ENCODE measurements at regions not wholly inside any gene's neighbourhood (a gene's known extent, or its start where the extent isn't known, plus 50 kb on each side); places are given as distances from the start of the nearest gene placed in this dataset.
"Not testable (repeated sequence)": the region's sequence is repeated elsewhere in the genome, so short reads cannot be mapped to it uniquely, and the experiment has no call there.

- DNase-seq, result no peak
Observed at GRCh38 chr3:194950906-194951628, 265.4 kb downstream of the FAM43A start.

GRCh38 chr3:194951629-194951920 lies 265.9 kb downstream of the FAM43A start:
- DNase-seq, result not testable (repeated sequence)

- no peak for DNase-seq
Observed at GRCh38 chr3:194951931-194952582, 266.4 kb downstream of the FAM43A start.

DNA sequence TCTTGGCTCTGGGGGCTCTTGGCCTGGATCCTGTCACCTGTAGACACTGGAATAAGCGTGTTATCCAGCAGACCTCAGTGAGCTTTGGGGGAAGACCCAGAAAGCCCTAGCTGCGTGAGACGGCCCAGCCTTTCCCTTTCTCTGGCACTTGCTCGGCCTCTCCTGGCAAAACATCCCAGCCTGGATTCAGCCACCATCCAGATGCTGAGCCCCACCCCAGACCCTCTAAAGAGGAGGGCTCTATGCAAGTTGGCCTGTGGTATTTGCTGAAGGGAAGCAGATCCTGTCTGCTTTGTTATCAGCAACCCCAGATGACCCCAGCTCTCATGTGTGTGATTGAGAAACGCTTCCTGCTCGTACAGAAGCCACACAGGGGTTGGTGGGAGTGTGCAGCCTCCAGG lies 267.2 kb downstream of the FAM43A start:
- DNase-seq, result no peak

DNA sequence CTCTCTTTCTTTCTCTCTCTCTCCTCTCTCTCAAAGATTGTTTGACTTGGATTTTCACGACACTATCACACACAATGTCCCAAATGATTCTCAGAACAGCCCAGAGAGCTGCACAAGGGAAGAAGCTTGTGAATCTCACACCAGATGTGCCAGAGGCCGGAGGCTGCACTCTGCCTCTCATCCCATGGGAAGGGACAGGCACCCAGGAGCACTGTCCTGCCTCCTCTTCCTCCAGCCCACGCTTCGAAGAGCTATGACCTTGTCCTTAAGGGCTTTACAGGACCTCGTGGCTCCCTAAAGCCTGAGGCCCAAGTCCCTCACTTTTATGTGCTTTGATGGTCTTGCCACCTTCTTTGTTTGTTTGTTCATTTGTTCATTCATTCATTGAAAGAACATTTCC lies 267.6 kb downstream of the FAM43A start:
- DNase-seq, result no peak

- no peak for DNase-seq
Observed at GRCh38 chr3:194955546-194955945, 269.9 kb downstream of the FAM43A start.

GRCh38 chr3:194955979-194956696 lies 270.5 kb downstream of the FAM43A start:
- DNase-seq, result no peak

DNA sequence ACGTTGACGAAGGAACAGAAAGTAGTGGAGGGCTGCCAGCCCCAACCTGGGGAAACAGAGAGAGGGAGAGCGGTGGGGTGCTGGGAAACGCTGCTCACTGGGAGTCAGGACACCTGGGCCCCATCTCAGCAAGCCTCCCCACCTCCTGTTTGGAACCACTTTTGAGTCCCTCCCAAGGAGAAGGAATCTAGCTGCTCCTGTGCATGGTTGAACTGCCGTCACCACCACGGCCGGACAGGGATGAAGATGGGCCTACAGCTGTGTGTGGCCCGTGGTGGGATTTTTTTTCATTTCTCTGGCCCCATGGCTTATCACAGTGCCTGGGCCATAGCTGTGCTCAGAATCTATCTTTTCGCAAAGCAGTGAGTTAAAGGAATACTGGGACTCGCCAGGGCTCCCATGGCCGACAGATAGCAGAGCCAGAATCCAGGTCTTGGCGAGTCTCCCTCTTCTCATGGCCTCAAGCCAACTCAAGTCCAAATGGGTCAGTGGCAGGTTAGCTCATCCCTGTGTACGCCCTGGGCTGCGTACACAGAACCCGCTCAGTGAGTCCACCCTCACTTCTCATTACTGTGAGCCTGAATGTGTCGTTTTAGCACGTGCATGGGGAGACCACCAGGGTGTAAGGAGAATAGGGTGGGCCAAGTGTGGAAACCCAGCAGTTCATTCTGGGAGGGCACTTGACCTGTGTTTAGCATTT lies 271.2 kb downstream of the FAM43A start:
- DNase-seq, result no peak

DNA sequence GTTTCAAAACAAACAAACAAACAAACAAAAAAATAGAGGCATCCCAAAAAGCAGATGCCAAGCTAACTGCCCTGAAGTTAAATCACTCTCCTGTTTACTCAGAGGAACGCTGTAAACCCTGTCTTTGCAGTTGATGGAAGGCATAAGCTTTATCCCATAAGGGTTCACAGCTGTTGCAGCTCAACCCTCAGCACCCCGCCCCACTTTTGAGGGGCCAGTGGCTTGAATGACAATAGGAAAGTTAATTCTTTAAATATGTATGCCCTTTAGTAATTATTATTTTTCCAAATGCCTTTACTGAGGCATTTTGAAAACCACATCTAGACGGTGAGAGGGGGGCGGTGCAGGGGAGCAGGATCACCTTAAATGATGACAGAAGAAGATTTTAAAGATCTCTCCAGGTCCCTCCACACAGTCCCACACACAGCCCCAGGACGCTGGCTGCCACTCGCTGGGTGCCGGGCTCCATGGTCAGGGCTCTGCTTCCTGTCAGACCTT lies 272.1 kb downstream of the FAM43A start:
- no peak for DNase-seq

GRCh38 chr3:194959217-194959616 lies 273.5 kb downstream of the FAM43A start:
- DNase-seq, result no peak

GRCh38 chr3:194959666-194960065 lies 274.0 kb downstream of the FAM43A start:
- not testable (repeated sequence) for DNase-seq

DNA sequence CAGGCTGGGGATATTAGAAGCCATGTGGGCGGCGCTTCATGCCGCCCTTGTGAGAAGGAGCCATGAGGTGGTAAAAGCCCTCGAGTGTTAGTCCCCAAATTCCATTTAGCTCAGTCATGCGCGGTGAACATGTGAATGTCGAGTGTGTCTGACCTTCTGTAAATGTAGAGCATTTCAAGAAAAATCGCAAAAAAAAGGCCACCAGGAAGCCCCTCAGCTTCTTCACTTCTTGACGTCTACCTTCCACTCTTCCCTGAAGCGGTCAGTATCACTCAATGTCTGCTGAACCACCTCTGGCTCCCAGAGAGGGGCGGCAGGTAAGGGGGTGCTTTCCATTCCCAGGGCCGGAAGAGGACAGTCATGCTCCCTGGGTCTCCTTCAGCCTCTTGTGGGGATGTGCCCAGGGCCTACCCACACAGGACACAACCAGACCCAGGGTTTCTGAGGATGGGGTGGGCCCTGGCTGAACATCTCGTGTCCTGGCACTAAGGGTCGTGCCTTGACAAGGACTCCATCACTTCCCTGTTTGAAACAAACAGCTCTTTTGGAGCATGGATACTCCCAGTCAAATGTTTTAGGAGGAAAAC lies 274.9 kb downstream of the FAM43A start:
- DNase-seq, result no peak

DNA sequence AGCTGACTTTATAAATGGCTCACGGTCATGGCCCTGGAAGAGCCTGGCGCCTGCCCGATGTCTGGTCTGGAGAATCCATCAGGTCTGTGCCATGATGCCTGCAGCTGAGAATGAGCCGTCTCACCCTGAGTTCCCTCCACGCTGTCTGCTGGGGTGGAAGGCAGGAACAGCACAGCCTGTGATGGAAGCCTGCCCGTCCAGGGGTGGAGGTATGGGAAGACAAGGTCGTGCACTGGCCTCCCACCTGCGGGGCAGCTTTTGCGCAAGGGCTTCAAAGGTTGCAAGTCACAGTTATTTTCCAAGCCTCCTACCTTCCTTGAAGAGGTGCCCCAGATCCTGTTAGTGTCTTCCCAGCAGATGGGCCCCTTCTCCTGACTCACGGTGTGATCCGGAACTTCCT lies 275.5 kb downstream of the FAM43A start:
- no peak for DNase-seq

- no peak for DNase-seq
Observed at GRCh38 chr3:194961571-194961970, 275.9 kb downstream of the FAM43A start.

- DNase-seq, result no peak
Observed at GRCh38 chr3:194962056-194962455, 276.4 kb downstream of the FAM43A start.

GRCh38 chr3:194964809-194965208 lies 279.1 kb downstream of the FAM43A start:
- DNase-seq, result no peak

DNA sequence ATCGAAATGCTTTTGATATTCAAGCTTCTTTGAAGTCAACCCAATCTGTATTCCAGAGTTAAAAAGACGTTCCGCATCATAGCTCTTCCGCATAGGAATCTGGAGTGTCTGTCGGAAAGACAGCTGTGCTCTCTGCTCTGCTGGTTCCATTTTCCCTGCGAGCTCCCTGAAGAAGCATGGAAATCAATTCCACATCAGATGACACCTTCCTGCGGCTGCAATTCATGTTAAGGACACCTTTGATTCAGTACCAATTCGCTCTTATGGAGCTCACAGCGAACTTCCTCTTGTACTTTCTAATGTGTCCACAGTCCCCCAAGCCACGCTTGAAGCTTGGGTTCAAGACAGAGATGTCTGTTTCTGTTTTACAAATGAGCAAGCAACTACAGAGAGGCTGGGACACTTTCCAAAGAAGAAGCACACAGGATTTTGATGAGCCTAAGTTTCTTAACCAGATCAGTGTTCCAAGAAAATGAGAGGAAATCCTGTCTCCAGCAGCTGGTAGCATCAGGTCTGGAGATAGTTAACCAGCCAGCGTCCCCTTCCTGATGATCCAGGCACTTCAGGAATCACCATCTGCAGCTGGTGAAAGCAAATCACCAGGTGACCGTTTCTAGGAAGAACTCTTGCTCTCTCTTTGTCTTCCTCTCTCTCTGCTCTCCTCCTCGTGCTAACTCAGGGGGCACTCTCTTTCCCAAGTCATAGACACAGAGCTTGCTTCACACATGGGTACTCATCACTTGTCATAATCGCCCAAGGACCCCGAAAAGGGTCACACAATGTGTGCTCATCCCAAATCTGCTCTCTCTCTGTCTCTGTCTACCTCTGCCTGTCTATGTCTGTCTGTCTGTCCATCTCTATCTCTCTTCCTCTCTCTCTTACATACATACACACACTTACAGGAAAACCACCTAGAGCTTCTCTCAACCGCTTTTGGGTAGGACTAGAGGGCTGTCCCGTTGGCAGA lies 281.8 kb downstream of the FAM43A start:
- DNase-seq, result no peak

DNA sequence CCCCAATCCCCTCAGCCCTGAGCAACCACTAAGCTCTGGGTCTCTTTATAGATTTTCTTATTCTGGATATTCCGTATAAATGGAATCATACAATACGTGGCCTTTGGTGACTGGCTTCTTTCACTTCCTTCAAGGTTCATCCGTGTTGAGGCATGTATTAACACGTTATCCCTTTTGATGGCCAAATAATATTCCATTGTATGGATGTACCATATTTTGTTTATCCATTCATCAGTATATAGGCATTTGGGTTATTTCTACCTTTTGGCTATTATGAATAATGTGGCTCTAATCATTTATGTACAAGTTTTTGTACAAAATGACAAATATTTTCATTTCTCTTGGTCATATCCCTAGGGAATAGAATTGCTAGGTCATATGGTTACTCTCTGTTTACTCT lies 284.4 kb downstream of the FAM43A start:
- no peak for DNase-seq

DNA sequence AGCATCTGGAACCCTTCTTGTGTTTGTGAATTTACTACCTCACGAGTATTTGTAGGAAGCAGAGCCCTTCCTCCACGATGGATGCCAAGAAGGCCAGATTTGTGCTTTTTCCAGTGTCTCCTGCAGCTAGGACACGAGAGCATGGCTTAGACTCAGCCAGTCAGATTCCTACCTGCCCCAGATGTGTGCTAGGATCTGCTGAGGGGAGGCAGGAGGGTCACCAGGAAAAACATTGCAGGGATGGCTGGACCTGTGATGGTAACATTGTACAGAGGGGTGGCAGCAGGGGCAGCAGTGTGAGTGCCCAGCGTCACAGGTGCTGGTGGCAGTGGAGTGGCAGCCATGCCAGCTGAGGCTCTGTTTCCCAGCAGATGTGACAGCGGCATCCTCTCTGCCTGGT lies 285.3 kb downstream of the FAM43A start:
- DNase-seq, result no peak

GRCh38 chr3:194971965-194972364 lies 286.3 kb downstream of the FAM43A start:
- DNase-seq, result no peak

DNA sequence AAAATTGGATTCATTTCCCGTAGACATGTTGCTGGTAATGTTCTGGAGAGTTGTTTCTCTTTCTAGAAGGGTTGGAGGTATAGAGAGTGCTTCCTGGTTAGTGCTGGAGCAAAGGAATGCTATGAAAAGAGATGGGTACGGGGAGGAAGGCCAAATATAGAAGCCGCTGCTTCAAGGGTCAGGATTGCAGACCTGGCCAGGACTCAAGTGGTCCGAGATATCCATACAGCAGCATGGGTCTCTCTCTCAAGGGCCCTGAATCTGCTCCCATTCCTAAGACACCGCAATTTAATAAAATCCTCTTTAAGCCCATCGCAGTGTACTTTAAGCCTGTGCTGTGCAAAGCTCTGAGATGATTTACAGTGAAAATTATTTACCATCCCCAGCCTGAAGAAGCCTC lies 287.0 kb downstream of the FAM43A start:
- DNase-seq, result no peak
